ENCODE measurements at regions not wholly inside any gene's neighbourhood (a gene's known extent, or its start where the extent isn't known, plus 50 kb on each side); places are given as distances from the start of the nearest gene placed in this dataset.

- no peak for TF ChIP-seq EZH2 (IDR thresholded peaks at IDR 0.05; ENCODE audit: insufficient read depth, poor library complexity, severe bottlenecking)
- TF ChIP-seq EZH2phosphoT487 (IDR thresholded peaks at IDR 0.05; ENCODE audit: insufficient read depth, low read depth), result no peak
These were observed 1024.5 kb upstream of the ADGRL2 start for GRCh38 chr1:80776266-80776665.

All from GM23248 (cell line).